ENCODE measurements at regions not wholly inside any gene's neighbourhood (a gene's known extent, or its start where the extent isn't known, plus 50 kb on each side); places are given as distances from the start of the nearest gene placed in this dataset.

DNA sequence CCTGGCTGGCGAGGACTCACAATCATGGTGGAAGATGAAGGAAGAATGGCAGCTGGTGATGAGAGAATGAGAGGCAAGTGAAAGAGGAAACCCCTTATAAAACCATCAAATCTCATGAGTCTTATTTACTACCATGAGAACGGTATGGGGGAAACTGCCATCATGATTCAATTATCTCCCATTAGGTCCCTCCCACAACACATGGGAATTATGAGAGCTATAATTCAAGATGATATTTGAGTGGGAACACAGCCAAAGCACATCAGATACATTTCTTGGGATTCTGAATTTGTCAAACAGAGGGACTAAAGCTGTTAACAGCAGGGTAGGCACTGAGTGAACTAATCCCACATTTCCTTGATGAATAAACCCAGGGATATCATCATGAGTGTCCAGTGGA is 116.2 kb upstream of the PLCB4 start:
- Histone ChIP-seq H2BK20ac (ENCODE audit: low read depth, low read length) (no peak overlapping the region), H4K8ac (ENCODE audit: low read depth in 2 of 2, low read length in 2 of 2) (no peak overlapping the region), H4K91ac (ENCODE audit: insufficient read depth, low read depth, low read length) (no peak overlapping the region), H3K4me3 (ENCODE audit: insufficient read depth, low read depth, low read length) (no peak overlapping the region), H3K4me1 (ENCODE audit: control insufficient read depth, insufficient read depth, low read length) (no peaks in the 10 kb centered on the region), H2AFZ (replicated peaks; ENCODE audit: low read length, poor library complexity) (no peak overlapping the region), H3K14ac (replicated peaks; ENCODE audit: low read depth, low read length) (no peak overlapping the region), H3K23ac (ENCODE audit: low read depth, low read length) (no peak overlapping the region), H2BK120ac (ENCODE audit: low read depth, low read length) (no peak overlapping the region), H3K18ac (ENCODE audit: low read depth, low read length) (no peak overlapping the region), H4K20me1 (ENCODE audit: insufficient read depth, low read length) (no peaks in the 10 kb centered on the region), H2BK5ac (ENCODE audit: low read depth, low read length, poor library complexity, severe bottlenecking) (no peak overlapping the region), H3K56ac (ENCODE audit: extremely low read depth, insufficient read depth, low read length) (no peak overlapping the region), H3K9ac (ENCODE audit: low read depth, low read length) (no peak overlapping the region), H3K79me1 (ENCODE audit: low read depth in 1 of 2, low read length in 2 of 2) (no peaks in the 10 kb centered on the region), H2BK15ac (ENCODE audit: low read depth, low read length) (no peak overlapping the region), H3K4ac (ENCODE audit: low read depth, low read length) (no peak overlapping the region), H3K27me3 (ENCODE audit: control insufficient read depth, insufficient read depth, low read length) (no peaks in the 10 kb centered on the region), H3K36me3 (ENCODE audit: control insufficient read depth, insufficient read depth, low read length) (no peaks in the 10 kb centered on the region), H3K9me1 (ENCODE audit: insufficient read depth, low read length) (no peaks in the 10 kb centered on the region; the same call in 1 of the 2 replicates), H3K4me2 (ENCODE audit: low read depth, low read length) (no peak overlapping the region), H2AK5ac (ENCODE audit: low read depth, low read length) (no peak overlapping the region), H3K27ac (ENCODE audit: insufficient read depth, low read length) (no peak overlapping the region), H2AK9ac (replicated peaks; ENCODE audit: low read depth, low read length, poor library complexity) (no peak overlapping the region), H3K9me3 (ENCODE audit: control insufficient read depth, insufficient read depth, low read length) (no peaks in the 10 kb centered on the region; the same call in 1 of the 2 replicates), H4K5ac (ENCODE audit: low read depth, low read length) (no peak overlapping the region)
- in situ Hi-C loops (cut with MboI; ENCODE audit: low sequenced_read_pairs) (no loop called here), dilution Hi-C loops (cut with HindIII; ENCODE audit: low sequenced_read_pairs, unreplicated experiment) (no loop called here), intact Hi-C loops (cut with micrococcal nuclease) (no loop called here)
- ChIA-PET CTCF (interaction anchor here (0.5 kb wide), 1 partner anchor 12 kb away, joined by 4 read pairs; no protein-coding TSS in a partner anchor), POLR2A (ENCODE audit: unreplicated experiment) (no interaction called here)
- DNase-seq (no peak), ATAC-seq (ENCODE audit: low read depth) (no peak)
- TF ChIP-seq CHD1 (IDR thresholded peaks at IDR 0.05; ENCODE audit: low read depth, low read length), result no peak
- TF ChIP-seq BHLHE40 (IDR thresholded peaks at IDR 0.05; ENCODE audit: low read depth, low read length), result no peak
- no peak for TF ChIP-seq MAFK (IDR thresholded peaks at IDR 0.05; ENCODE audit: low read depth, low read length)
- no peak for TF ChIP-seq FOS (IDR thresholded peaks at IDR 0.05; ENCODE audit: low read depth, low read length)
- TF ChIP-seq, protein P1, sequence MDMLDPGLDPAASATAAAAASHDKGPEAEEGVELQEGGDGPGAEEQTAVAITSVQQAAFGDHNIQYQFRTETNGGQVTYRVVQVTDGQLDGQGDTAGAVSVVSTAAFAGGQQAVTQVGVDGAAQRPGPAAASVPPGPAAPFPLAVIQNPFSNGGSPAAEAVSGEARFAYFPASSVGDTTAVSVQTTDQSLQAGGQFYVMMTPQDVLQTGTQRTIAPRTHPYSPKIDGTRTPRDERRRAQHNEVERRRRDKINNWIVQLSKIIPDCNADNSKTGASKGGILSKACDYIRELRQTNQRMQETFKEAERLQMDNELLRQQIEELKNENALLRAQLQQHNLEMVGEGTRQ (IDR thresholded peaks at IDR 0.05; ENCODE audit: low read depth, low read length), result no peak
- no CpG with 5 or more reads among the region's 2 CpGs for WGBS, 2 experiments (ENCODE audit: extremely low coverage in 2 of 2, insufficient read length in 1 of 2)
- no TSS peak for BruUV-seq (replicated peaks)

Data from IMR-90 (cell line).